Stimulated activated naive CD8-positive, alpha-beta T cell treated with anti-CD3 and anti-CD28 coated beads, Interleukin-15, Interleukin-2, amounts not matched to agents 100 U/mL and 50 U/mL, for 24 hours (primary cell): ENCODE measurements at regions not wholly inside any gene's neighbourhood (a gene's known extent, or its start where the extent isn't known, plus 50 kb on each side); places are given as distances from the start of the nearest gene placed in this dataset.

Source experiments
- ATAC-seq: fragments of 150-1000 bp; cut with Tn5 transposase; one replicate; pipeline ENCODE4 v1.10.0; 2021
- DNase-seq: peaks from one replicate; pipeline ENCODE4 v3.0.0; 2021

DNA sequence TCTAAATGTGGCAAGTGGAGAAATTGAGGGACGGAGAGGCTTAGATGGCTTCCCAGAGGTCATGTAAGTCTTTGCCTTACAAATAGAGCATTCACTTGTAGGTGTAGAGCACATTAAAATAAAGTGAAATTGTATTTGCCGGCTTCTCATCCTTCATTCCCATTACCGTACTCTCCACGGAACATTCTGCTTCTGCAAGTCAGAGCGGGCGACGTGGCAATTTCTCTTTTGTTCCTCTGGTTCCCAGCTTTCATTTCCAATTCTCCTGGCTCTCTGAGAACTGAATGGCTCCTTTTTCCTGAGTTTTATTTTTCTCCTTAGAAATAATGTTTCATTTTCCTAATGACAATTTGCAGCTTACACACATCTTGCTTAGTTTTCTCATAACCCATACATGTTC, 51.3 kb upstream of the PFKP start:
- ATAC-seq (no peak), DNase-seq (no peak)

- no peak for ATAC-seq
- DNase-seq, result no peak
Observed at GRCh38 chr10:3014968-3015367, 52.4 kb upstream of the PFKP start.

DNA sequence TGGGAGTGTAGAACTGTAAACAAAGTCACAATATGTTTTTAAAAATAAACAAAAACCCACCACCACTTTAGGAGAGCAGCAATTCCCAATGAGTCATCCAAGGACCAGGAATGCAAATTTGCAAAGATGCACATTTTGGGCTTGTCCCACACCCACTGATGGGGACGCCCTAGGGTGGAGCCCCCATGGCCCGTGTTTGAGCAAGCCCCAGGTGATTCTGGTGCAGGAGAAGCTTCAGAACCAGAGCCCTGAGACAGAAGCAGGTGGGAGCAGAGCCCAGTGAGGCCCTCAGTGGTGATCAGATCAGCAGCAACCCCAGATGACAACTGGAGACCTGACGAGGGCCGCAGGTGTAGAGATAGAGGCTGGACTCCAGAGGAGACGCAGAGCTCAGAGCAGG, 55.1 kb upstream of the PFKP start:
- ATAC-seq (no peak), DNase-seq (no peak)

- no peak for ATAC-seq
- no peak for DNase-seq
Observed at GRCh38 chr10:3010816-3011460, 56.4 kb upstream of the PFKP start.

- ATAC-seq, result no peak
- no peak for DNase-seq
Observed at GRCh38 chr10:3010334-3010733, 57.0 kb upstream of the PFKP start.

- DNase-seq, result no peak
- ATAC-seq, result no peak
Observed at GRCh38 chr10:3009341-3009740, 58.0 kb upstream of the PFKP start.

DNA sequence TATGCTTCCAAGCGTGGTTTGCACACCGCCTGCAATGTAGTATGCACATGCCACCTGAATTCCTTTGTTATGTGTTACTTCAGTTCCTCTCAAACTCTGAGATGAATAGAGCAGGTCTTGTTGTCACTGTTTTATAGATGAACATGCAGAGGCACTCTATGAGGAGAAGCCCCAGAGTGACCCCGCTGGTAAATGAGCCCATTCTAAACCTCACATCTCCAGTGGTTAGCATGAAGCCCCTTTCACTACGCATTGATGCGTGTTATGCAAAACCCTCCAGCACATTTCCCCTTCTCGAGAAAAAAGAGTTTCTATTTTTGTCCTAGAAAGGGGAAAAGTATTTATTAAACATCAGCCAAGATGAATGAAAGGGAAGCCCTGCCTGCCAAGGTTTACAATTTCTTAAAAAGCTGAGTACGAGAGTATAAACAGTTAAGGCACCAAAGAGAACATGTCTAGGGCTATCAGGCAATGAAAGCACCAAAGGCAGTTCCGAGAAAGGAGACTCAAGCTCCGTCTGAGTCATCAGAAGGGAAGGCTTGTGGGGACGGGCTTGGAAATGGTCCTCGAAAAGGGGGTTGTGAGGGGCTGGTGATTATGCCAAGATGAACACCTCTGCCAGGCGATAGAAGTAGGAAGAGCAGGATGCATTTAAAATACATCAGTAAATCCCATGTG, 58.7 kb upstream of the PFKP start:
- DNase-seq (no peak), ATAC-seq (no peak)

- no peak for ATAC-seq
- no peak for DNase-seq
Observed at GRCh38 chr10:3006607-3007006, 60.7 kb upstream of the PFKP start.

DNA sequence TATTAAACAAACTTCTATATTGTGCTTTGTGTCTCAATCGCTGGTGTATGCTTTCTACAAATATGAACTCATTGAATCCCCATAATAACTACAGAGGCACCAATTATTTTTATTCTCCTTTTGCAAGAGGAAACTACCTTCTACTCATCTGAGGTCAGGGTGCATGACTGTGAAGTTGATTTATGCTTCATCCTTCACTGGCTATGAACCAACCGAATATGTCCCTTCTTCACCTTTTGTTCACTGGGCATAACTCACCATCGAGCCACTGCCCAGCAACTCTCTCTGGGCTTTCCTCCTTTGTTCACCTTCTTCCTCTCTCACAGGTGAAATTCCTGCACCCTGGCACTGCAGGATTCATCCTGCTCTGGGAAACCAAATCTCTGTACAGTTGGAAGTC, 61.3 kb upstream of the PFKP start:
- ATAC-seq, result no peak

GRCh38 chr10:3002304-3002703, 65.0 kb upstream of the PFKP start:
- DNase-seq, result no peak
- ATAC-seq, result peak; percentile 55

More for the DNA sequence above, 61.3 kb upstream of the PFKP start:
- DNase-seq, result no peak

DNA sequence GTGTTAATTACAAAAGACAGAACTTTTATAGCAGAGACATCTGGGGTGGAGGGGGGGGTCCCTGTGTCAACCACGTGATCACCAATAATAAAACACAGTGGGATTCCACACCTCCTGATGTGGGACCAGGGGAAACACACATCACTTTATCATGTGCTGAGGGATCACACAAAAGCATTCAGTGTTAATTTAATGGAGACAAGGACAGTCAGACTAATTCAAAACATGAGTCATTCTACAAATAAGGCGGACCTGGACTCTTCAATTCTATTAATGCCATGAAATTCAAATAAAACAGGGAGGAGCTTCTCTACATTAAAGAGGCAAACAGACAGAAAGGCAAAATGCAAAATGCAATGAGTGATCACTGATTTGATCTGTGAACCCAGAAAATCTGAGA, 67.3 kb upstream of the PFKP start:
- DNase-seq, result no peak
- no peak for ATAC-seq

DNA sequence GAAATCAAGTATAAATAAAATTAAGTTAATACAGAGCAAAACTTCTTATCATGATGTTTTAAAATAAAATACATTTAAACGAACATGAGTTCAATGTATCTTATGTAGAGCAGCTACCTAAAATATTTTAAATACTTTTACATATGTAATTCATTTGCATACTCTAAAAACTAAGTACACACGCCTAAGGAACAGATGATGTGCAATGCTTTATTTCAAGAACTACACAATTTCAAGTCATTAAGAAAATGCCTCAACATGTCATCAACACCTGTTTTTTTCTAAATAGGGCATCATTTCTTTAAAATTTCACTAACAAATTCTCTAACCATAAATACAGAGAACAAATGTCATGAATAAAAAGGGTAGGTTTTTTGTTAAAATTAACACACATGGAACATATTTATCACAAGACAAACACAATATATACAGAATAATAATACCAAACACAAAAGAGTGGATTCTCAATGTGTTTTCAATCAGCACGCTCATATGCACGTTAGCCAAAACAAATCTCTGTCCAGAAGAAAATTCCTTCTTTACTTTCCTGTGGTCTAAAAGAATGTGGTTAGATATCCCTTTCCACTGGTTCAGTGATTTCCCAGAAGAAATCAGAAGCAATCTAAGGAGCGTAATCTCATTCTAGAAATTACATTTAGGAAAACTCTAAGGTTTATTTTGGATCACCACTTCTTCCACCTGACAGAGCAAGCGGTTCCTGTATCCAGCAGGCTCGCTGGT, 73.0 kb upstream of the PFKP start:
- ATAC-seq (no peak), DNase-seq (no peak)

- DNase-seq, result no peak
- no peak for ATAC-seq
Observed at GRCh38 chr10:2993636-2994035, 73.7 kb upstream of the PFKP start.

DNA sequence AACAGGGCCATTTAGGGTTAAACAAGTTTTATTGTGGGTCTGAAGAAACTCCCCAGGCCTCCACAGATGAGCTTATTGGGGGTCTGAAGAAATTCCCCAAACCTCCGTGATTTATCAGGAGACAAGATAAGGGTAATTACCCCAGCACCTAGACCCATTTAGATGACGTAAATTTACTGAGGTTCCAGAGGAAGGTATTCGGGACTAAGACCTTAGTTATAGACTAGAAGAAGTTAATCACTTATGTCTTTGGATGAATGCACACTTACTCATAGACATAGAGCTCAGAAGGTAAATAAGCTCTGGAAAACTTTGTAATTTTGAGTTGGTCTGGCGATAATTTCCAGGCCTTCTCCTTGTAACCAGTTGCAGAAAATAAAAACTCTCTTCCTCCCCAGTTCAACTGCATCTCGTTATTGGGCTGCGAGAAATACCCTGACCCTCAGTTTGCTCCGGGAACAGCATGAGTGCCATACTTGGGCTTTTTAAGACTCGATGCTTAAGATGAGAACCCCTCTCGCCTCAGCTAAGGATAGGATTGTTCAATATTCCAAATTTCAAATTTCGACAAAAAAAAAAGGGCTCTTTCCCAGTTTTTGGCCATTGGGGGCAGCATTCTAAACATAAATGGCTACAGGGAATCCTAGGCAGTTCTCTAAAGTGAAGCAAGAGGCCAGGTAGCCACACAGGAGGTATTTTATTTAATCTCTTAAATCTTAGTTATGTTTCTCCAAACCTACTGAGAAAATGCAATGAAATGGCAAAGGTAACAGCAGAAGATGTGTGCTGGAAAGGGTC, 74.7 kb upstream of the PFKP start:
- no peak for DNase-seq
- ATAC-seq, result no peak

DNA sequence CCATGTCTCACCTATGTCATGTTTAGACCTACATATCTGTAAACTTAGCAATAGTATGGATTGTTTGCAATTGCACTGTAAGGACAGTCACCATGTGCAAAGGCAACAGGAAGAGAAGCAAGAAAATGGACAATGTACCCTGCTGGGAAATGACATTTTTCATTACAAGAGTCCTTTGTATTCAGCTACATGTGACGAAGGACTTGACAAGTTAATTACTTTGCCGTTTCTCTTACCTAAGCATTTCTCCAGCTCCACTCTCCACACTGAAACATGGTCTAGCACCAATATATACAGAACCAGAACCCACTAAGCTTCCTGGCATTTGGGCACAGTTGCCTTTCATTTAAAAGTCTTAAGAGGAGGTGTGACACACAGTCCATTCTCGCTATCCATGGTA, 76.6 kb upstream of the PFKP start:
- no peak for ATAC-seq
- DNase-seq, result no peak

DNA sequence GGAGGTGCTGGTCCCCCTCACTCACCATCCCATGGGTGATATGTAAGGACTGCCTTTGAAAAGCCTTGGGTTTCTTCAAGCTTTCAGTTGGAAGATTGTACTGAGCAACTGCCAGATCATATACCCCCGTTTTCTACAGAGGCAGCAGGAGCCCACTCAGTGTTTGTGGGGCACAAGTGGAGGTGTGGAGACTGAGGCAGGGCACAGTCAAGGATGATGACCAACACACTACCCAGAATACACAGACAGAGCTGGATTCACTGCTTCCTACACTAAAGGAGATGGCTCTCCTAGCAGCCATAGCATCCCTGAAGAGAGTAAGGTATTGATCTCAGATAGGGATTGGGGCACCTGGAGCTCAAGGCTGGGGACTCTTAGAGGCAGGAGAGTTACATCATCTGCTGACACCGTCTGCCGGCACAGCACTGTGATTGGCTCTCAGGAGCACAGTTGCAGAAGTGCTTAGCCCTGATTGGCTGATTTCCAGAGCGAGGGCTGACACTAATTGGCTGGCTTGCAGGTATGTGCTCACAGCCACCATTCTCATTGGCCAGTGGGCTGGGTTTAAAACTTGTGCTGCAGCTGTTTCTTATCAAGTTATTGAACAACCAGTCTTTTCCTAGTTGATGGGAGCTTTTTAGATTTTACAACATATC, 77.9 kb upstream of the PFKP start:
- DNase-seq, result no peak
- no peak for ATAC-seq

GRCh38 chr10:2987185-2987768, 80.1 kb upstream of the PFKP start:
- DNase-seq (no peak), ATAC-seq (no peak)

DNA sequence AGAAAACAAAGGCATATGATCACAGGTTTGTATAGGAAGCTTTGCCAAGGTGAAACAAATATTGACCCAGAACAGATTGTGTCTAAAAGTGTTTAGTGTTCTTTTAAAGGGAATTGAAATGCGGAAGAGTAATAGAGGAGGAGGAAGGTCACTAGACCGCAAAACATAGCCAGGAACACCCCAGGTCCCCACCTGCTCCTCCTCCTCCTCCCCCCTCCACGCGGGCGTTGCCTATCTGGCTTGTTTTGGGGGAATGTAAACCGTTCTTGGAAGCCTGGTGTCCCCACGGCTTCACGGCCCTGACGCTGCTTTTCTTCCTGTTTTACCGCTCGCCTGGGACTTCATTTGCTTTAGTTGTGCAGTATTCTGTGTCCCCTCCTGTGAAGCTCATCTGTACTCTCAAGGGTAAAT, 81.0 kb upstream of the PFKP start:
- ATAC-seq (no peak), DNase-seq (no peak)

DNA sequence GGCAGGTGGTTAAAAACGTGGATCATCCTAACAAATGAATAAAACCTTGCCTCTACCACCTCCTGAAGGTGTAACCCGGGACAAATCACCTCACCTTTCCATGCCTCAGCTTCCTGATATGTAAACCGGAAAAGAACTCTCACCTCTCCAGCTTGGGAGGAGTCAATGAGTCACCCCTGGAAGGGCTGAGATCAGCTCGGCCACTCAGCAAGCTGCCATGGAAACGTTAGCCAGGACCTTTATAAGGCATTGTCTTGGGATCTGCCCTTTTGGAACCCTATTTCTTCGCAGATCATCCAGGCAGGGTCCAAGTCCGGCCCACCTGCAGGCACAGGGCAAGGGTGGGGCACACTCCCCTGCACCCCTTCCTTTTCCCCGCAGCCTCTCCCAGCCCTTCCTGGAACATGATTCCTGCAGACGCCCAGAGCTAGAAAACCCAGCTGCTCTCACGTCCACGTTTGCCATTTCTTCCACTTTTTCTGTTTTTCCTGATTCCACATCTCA, 81.6 kb upstream of the PFKP start:
- no peak for DNase-seq
- ATAC-seq, result no peak

GRCh38 chr10:2984682-2985081, 82.7 kb upstream of the PFKP start:
- no peak for DNase-seq
- ATAC-seq, result no peak

GRCh38 chr10:2982146-2982545, 85.2 kb upstream of the PFKP start:
- ATAC-seq (no peak), DNase-seq (no peak)

DNA sequence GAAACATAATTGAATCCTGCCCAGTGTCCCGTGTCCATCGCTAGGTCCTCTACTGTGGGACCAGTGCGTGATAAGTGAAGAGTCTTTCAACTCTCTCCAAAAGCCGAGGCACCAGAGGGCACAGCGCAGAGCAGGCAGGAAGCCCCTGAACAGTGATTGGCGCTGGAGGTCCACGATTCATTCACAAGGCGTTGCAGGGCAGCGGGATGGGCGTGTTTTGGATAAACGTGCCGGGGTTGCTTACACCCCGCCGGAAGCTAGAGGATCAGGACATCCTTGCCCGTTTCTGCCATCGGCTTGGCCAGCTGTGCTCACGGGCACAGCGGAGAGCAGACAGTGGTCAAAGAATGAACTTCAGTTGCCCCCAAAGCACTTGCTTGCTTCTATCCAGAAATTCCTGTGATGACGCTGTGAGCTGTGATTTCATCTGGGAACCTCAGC, 86.0 kb upstream of the PFKP start:
- ATAC-seq (no peak), DNase-seq (no peak)
